ENCODE measurements at regions not wholly inside any gene's neighbourhood (a gene's known extent, or its start where the extent isn't known, plus 50 kb on each side); places are given as distances from the start of the nearest gene placed in this dataset.

GRCh38 chr5:168172760-168173223 is 118.7 kb upstream of the WWC1 start:
- no peak for TF ChIP-seq EZH2 (IDR thresholded peaks at IDR 0.05; ENCODE audit: insufficient read depth, poor library complexity, severe bottlenecking)
- no peak for TF ChIP-seq EZH2phosphoT487 (IDR thresholded peaks at IDR 0.05; ENCODE audit: insufficient read depth, low read depth)
- Histone ChIP-seq H3K4me3 (no peak overlapping the region), H3K36me3 (ENCODE audit: low read depth) (peaks cover 15% of the 10 kb centered on the region; the same call in 1 of the 2 replicates), H3K4me1 (ENCODE audit: insufficient read depth) (no peaks in the 10 kb centered on the region), H3K9ac (no peak overlapping the region), H3K27ac (no peak overlapping the region), H3K9me2 (ENCODE audit: insufficient read depth) (no peaks in the 10 kb centered on the region), H2AFZ (no peak overlapping the region), H3K27me3 (replicated peaks; ENCODE audit: insufficient read depth) (no peaks in the 10 kb centered on the region), H3K9me3 (ENCODE audit: low read depth) (no peaks in the 10 kb centered on the region), H3K4me2 (ENCODE audit: unreplicated experiment) (no peak overlapping the region), H3K79me2 (ENCODE audit: insufficient read depth) (no peaks in the 10 kb centered on the region), H4K20me1 (ENCODE audit: insufficient read depth) (no peaks in the 10 kb centered on the region), H3F3A (ENCODE audit: insufficient read depth) (0 out of 2 replicates have a peak, but pooled peaks cover 5% of the 10 kb centered on the region)
- DNase-seq = no peak
- in situ Hi-C loops (cut with MboI) = no loop called here
- 41 to 45% methylated on average over 2 of the region's 2 CpGs for WGBS, 2 experiments (ENCODE audit: low coverage in 1 of 2, low lambda C conversion rate in 2 of 2, missing lambda C conversion rate in 2 of 2)

DNA sequence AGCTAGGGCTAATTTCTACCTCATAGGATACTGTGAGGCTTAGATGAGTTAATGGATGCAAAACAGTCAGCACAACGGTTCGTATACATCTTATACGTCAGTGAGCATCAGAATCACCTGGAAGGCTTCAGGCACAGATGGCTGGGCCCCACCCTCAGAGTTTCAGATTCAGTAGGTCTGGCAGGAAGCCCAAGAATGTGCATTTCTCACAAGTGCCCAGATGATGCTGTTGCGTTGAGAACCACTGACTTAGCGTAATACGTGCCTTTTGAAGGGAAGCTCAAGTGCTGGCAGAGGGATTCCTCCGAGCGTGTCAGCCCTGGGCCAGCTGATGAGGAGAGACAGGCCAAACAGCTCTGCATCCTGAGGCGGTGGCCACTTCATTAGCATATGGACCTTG is 117.1 kb upstream of the WWC1 start:
- H3K9me2 ChIP-seq (ENCODE audit: insufficient read depth) = no peaks in the 10 kb centered on the region
- no peak overlapping the region for H3K4me2 ChIP-seq (ENCODE audit: unreplicated experiment)
- no peaks in the 10 kb centered on the region for H3K27me3 ChIP-seq (replicated peaks; ENCODE audit: insufficient read depth)
- no peaks in the 10 kb centered on the region for H3K9me3 ChIP-seq (ENCODE audit: low read depth)
- 85 to 87% methylated on average over 9 of the region's 9 CpGs for WGBS, 2 experiments (ENCODE audit: low coverage in 1 of 2, low lambda C conversion rate in 2 of 2, missing lambda C conversion rate in 2 of 2)
- H4K20me1 ChIP-seq (ENCODE audit: insufficient read depth) = no peaks in the 10 kb centered on the region
- H3K4me1 ChIP-seq (ENCODE audit: insufficient read depth) = no peaks in the 10 kb centered on the region
- peaks cover 11% of the 10 kb centered on the region; the same call in 1 of the 2 replicates for H3K36me3 ChIP-seq (ENCODE audit: low read depth)
- no peak overlapping the region for H2AFZ ChIP-seq
- in situ Hi-C loops (cut with MboI) = no loop called here
- H3K9ac ChIP-seq = no peak overlapping the region
- no peaks in the 10 kb centered on the region for H3K79me2 ChIP-seq (ENCODE audit: insufficient read depth)
- H3F3A ChIP-seq (ENCODE audit: insufficient read depth) = 0 out of 2 replicates have a peak, but pooled peaks cover 5% of the 10 kb centered on the region
- H3K27ac ChIP-seq = no peak overlapping the region
- no peak for TF ChIP-seq EZH2 (IDR thresholded peaks at IDR 0.05; ENCODE audit: insufficient read depth, poor library complexity, severe bottlenecking)
- no peak for TF ChIP-seq EZH2phosphoT487 (IDR thresholded peaks at IDR 0.05; ENCODE audit: insufficient read depth, low read depth)
- H3K4me3 ChIP-seq = no peak overlapping the region
- DNase-seq = peak; percentile 9

DNA sequence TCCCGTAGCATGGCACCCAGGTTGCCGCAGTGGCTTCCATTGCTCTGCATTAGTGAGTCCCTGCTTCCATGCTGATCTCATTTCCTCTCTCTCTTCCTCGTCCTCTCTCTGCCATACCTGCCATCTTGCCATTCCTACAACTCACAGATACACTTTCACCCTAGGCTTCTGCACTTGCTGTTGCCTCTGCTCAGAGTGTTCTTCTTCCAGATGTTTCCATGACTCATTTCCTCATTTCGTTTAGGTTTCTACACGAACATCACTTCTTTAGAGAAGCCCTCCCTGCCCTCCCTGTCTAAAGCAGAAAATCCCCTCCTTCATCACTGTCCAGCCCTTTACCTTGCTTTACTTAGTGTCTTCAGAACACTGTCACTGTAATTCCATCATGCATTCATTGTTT is 115.2 kb upstream of the WWC1 start:
- no peaks in the 10 kb centered on the region for H4K20me1 ChIP-seq (ENCODE audit: insufficient read depth)
- TF ChIP-seq EZH2phosphoT487 (IDR thresholded peaks at IDR 0.05; ENCODE audit: insufficient read depth, low read depth) = no peak
- no peak for TF ChIP-seq EZH2 (IDR thresholded peaks at IDR 0.05; ENCODE audit: insufficient read depth, poor library complexity, severe bottlenecking)
- no peaks in the 10 kb centered on the region for H3K79me2 ChIP-seq (ENCODE audit: insufficient read depth)
- no peak overlapping the region for H3K4me3 ChIP-seq
- peaks cover 15% of the 10 kb centered on the region; the same call in 1 of the 2 replicates for H3F3A ChIP-seq (ENCODE audit: insufficient read depth)
- no peak overlapping the region for H3K4me2 ChIP-seq (ENCODE audit: unreplicated experiment)
- H3K27me3 ChIP-seq (replicated peaks; ENCODE audit: insufficient read depth) = no peaks in the 10 kb centered on the region
- no peak overlapping the region for H3K9ac ChIP-seq
- no peak overlapping the region for H3K27ac ChIP-seq
- no peaks in the 10 kb centered on the region for H3K9me2 ChIP-seq (ENCODE audit: insufficient read depth)
- no peak overlapping the region for H2AFZ ChIP-seq
- peak; percentile 24 for DNase-seq
- WGBS, 2 experiments (ENCODE audit: low coverage in 1 of 2, low lambda C conversion rate in 2 of 2, missing lambda C conversion rate in 2 of 2) = 61 to 62% methylated on average over 5 of the region's 5 CpGs
- H3K9me3 ChIP-seq (ENCODE audit: low read depth) = no peaks in the 10 kb centered on the region
- in situ Hi-C loops (cut with MboI) = no loop called here
- H3K4me1 ChIP-seq (ENCODE audit: insufficient read depth) = peaks cover 6% of the 10 kb centered on the region
- H3K36me3 ChIP-seq (ENCODE audit: low read depth) = peaks cover 11% of the 10 kb centered on the region; the same call in 1 of the 2 replicates

DNA sequence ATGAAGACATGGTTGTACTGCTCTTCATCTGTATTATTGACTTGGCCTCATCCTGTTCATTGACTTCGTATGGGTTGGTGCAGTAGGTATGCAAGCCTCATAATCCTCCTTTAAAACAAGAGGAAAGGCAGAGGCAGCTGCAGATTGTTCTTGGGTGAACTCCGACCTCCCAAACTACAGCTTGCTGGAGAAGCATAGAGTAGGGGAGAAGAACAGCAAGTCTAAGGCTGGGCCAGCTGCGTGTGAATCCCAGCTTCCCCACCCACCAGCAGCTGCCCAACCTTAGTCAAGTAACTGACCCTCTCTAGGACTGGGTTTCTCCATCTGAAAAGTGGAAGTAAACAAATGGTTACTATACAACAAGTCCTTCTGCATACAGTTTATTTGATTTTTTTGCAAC is 114.5 kb upstream of the WWC1 start:
- H3K27ac ChIP-seq = no peak overlapping the region
- H4K20me1 ChIP-seq (ENCODE audit: insufficient read depth) = no peaks in the 10 kb centered on the region; the same call in 1 of the 2 replicates
- H3K9ac ChIP-seq = no peak overlapping the region
- no peaks in the 10 kb centered on the region for H3K9me2 ChIP-seq (ENCODE audit: insufficient read depth)
- H3K4me1 ChIP-seq (ENCODE audit: insufficient read depth) = peaks cover 6% of the 10 kb centered on the region
- WGBS, 2 experiments (ENCODE audit: low coverage in 1 of 2, low lambda C conversion rate in 2 of 2, missing lambda C conversion rate in 2 of 2) = 89 to 93% methylated on average over 3 of the region's 3 CpGs
- no peak for DNase-seq
- H3K4me3 ChIP-seq = no peak overlapping the region
- H3K79me2 ChIP-seq (ENCODE audit: insufficient read depth) = no peaks in the 10 kb centered on the region
- no peak overlapping the region for H2AFZ ChIP-seq
- no peaks in the 10 kb centered on the region for H3K9me3 ChIP-seq (ENCODE audit: low read depth)
- no peak overlapping the region for H3K4me2 ChIP-seq (ENCODE audit: unreplicated experiment)
- H3K27me3 ChIP-seq (replicated peaks; ENCODE audit: insufficient read depth) = no peaks in the 10 kb centered on the region
- TF ChIP-seq EZH2phosphoT487 (IDR thresholded peaks at IDR 0.05; ENCODE audit: insufficient read depth, low read depth) = no peak
- TF ChIP-seq EZH2 (IDR thresholded peaks at IDR 0.05; ENCODE audit: insufficient read depth, poor library complexity, severe bottlenecking) = no peak
- in situ Hi-C loops (cut with MboI) = no loop called here
- H3F3A ChIP-seq (ENCODE audit: insufficient read depth) = peaks cover 22% of the 10 kb centered on the region
- peaks cover 11% of the 10 kb centered on the region; the same call in 1 of the 2 replicates for H3K36me3 ChIP-seq (ENCODE audit: low read depth)
